ENCODE measurements at regions not wholly inside any gene's neighbourhood (a gene's known extent, or its start where the extent isn't known, plus 50 kb on each side); places are given as distances from the start of the nearest gene placed in this dataset.

- no peak for DNase-seq (ENCODE audit: low read depth in 3 of 3, low spot score in 1 of 3)
Measured at GRCh38 chr15:77688693-77689092, 56.0 kb upstream of the LINGO1 start.

GRCh38 chr15:77688266-77688665, 55.6 kb upstream of the LINGO1 start:
- DNase-seq (ENCODE audit: low read depth in 3 of 3, low spot score in 1 of 3), result no peak

GRCh38 chr15:77685082-77685815, 52.5 kb upstream of the LINGO1 start:
- no peak for DNase-seq (ENCODE audit: low read depth in 3 of 3, low spot score in 1 of 3)

- DNase-seq (ENCODE audit: low read depth in 3 of 3, low spot score in 1 of 3), result no peak
Measured at GRCh38 chr15:77684341-77685081, 51.8 kb upstream of the LINGO1 start.

GRCh38 chr15:77682564-77682963, 49.9 kb upstream of the LINGO1 start:
- DNase-seq (ENCODE audit: low read depth in 3 of 3, low spot score in 1 of 3), result no peak

Data from stimulated activated CD4-positive, alpha-beta T cell treated with anti-CD3 and anti-CD28 coated beads, TNF-alpha, amount 100 ng/mL, for 1 hour (primary cell).